CD4-positive, alpha-beta T cell (primary cell): ENCODE measurements at regions not wholly inside any gene's neighbourhood (a gene's known extent, or its start where the extent isn't known, plus 50 kb on each side); places are given as distances from the start of the nearest gene placed in this dataset.

Experiments
- ATAC-seq: fragments of 200-7000 bp; cut with Tn5 transposase; one replicate; pipeline ENCODE4 v1.10.0; 2022; ENCODE audit warnings: mild to moderate bottlenecking; ENCODE audit not compliant: poor library complexity
- CTCF ChIA-PET: fragments of 350-600 bp; sonication (Branson Sonifier 250); formaldehyde crosslinking; loops from one replicate; lab custom pipeline; 2021; ENCODE audit warnings: antibody characterized with exemption, inconsistent platforms; lab: Charles Lee
- POLR2A ChIA-PET: fragments of 350-600 bp; sonication (Branson Sonifier 250); formaldehyde crosslinking; loops from one replicate; lab custom pipeline; 2021; ENCODE audit warnings: antibody characterized with exemption, inconsistent platforms; lab: Charles Lee
- DNase-seq, 14 experiments: peaks; one replicate each; pipeline ENCODE4 v3.0.0-alpha.2; 2013 to 2020; ENCODE audit warnings: mixed read lengths in 2 of 14
- H3K27ac ChIP-seq, 2 donors: one replicate each; pipeline versions ENCODE4 v1.5.1 to v1.7.0; 2013; ENCODE audit warnings: low read length in 2 of 2, low read depth in 1 of 2, mild to moderate bottlenecking in 1 of 2
- H3K27me3 ChIP-seq, 2 experiments: 1 replicate in 1 of 2; 2 replicates in 1 of 2; pipeline versions ENCODE4 v1.6.1 to v1.7.0; 2013; ENCODE audit warnings: low read length in 2 of 2, control low read depth in 1 of 2, mild to moderate bottlenecking in 1 of 2, moderate library complexity in 1 of 2; ENCODE audit not compliant: insufficient read depth in 2 of 2, control insufficient read depth in 1 of 2
- H3K36me3 ChIP-seq: one replicate; pipeline ENCODE4 v1.6.1; 2013; ENCODE audit warnings: low read length, control low read depth; ENCODE audit not compliant: insufficient read depth
- H3K4me1 ChIP-seq: one replicate; pipeline ENCODE4 v1.6.1; 2013; ENCODE audit warnings: low read length, control low read depth; ENCODE audit not compliant: insufficient read depth
- H3K4me3 ChIP-seq: one replicate; pipeline ENCODE4 v1.5.1; 2013; ENCODE audit warnings: mild to moderate bottlenecking, low read length, moderate library complexity
- H3K9me3 ChIP-seq, 2 experiments: 1 replicate in 1 of 2; 2 replicates in 1 of 2; pipeline versions ENCODE4 v1.6.1 to v1.7.0; 2013; ENCODE audit warnings: low read length in 2 of 2, mild to moderate bottlenecking in 2 of 2, control low read depth in 1 of 2, moderate library complexity in 1 of 2; ENCODE audit not compliant: control insufficient read depth in 1 of 2, insufficient read depth in 1 of 2
- H3K27ac Mint-ChIP-seq: one replicate; pipeline ENCODE4 v1.8.0; 2020; ENCODE audit warnings: mixed read lengths
- H3K27me3 Mint-ChIP-seq: one replicate; pipeline ENCODE4 v1.8.0; 2021; ENCODE audit warnings: mixed read lengths
- H3K36me3 Mint-ChIP-seq: one replicate; pipeline ENCODE4 v1.8.0; 2021; ENCODE audit warnings: low read depth, mixed read lengths
- H3K4me1 Mint-ChIP-seq: one replicate; pipeline ENCODE4 v1.8.0; 2021; ENCODE audit warnings: low read depth, mixed read lengths
- H3K4me3 Mint-ChIP-seq: one replicate; pipeline ENCODE4 v1.8.0; 2020; ENCODE audit warnings: mild to moderate bottlenecking, mixed read lengths
- H3K9me3 Mint-ChIP-seq: one replicate; pipeline ENCODE4 v1.8.0; 2020; ENCODE audit warnings: mixed read lengths
- CTCF ChIP-seq: fragments of 200-600 bp; IDR thresholded peaks from one replicate; pipeline ENCODE4 v1.8.0; 2022; ENCODE audit warnings: antibody characterized with exemption, mild to moderate bottlenecking
- intact Hi-C, 2 experiments: fragments of 100-400 bp; cut with DNase I in 1 of 2; cut with micrococcal nuclease in 1 of 2; formaldehyde crosslinking; loops; one replicate each; pipeline versions ENCODE4 v1.15.1 to v1.9.0; 2023 to 2025; cut with DNase I, micrococcal nuclease

- DNase-seq (no peak), ATAC-seq (no peak)
- Histone ChIP-seq H3K4me1 (no peaks in the 10 kb centered on the region), H3K9me3 (no peaks in the 10 kb centered on the region), H3K4me3 (no peak overlapping the region), H3K27me3 (no peaks in the 10 kb centered on the region), H3K36me3 (no peaks in the 10 kb centered on the region), H3K27ac (no peak overlapping the region)
- H3K27ac Mint-ChIP-seq = no peak overlapping the region
- intact Hi-C loops = no loop called here
- peaks cover 5% of the 10 kb centered on the region for H3K27me3 Mint-ChIP-seq
- CTCF ChIA-PET = no interaction called here
- H3K9me3 Mint-ChIP-seq = peaks cover 4% of the 10 kb centered on the region
- no peaks in the 10 kb centered on the region for H3K4me1 Mint-ChIP-seq
- TF ChIP-seq CTCF = no peak
- H3K4me3 Mint-ChIP-seq = no peak overlapping the region
- POLR2A ChIA-PET = no interaction called here
- no peaks in the 10 kb centered on the region for H3K36me3 Mint-ChIP-seq
These were observed 85.9 kb downstream of the ACTBL2 start for GRCh38 chr5:57396701-57397100.

- no peaks in the 10 kb centered on the region for H3K27me3 ChIP-seq
- DNase-seq (no peak), ATAC-seq (no peak)
- intact Hi-C loops = no loop called here
- H3K9me3 ChIP-seq = no peaks in the 10 kb centered on the region
- Mint-ChIP-seq H3K27me3 (no peaks in the 10 kb centered on the region), H3K9me3 (peaks cover 4% of the 10 kb centered on the region), H3K4me3 (no peak overlapping the region), H3K4me1 (no peaks in the 10 kb centered on the region), H3K36me3 (no peaks in the 10 kb centered on the region), H3K27ac (no peak overlapping the region)
- ChIA-PET CTCF (no interaction called here), POLR2A (no interaction called here)
- H3K36me3 ChIP-seq = no peaks in the 10 kb centered on the region
- no peaks in the 10 kb centered on the region for H3K4me1 ChIP-seq
- no peak overlapping the region for H3K4me3 ChIP-seq
- TF ChIP-seq CTCF = no peak
- no peak overlapping the region for H3K27ac ChIP-seq
These were observed 88.0 kb downstream of the ACTBL2 start for GRCh38 chr5:57394421-57395210.

GRCh38 chr5:57386958-57387357 is 95.7 kb downstream of the ACTBL2 start:
- no peaks in the 10 kb centered on the region for H3K9me3 ChIP-seq
- Mint-ChIP-seq H3K36me3 (no peaks in the 10 kb centered on the region), H3K4me1 (peaks cover 11% of the 10 kb centered on the region), H3K9me3 (peaks cover 2% of the 10 kb centered on the region), H3K27me3 (no peaks in the 10 kb centered on the region), H3K27ac (no peak overlapping the region), H3K4me3 (no peak overlapping the region)
- no peak for ATAC-seq
- TF ChIP-seq CTCF = no peak
- no peak overlapping the region for H3K4me3 ChIP-seq
- CTCF ChIA-PET = no interaction called here
- DNase-seq = no peak
- POLR2A ChIA-PET = no interaction called here
- no peaks in the 10 kb centered on the region for H3K36me3 ChIP-seq
- no peak overlapping the region for H3K27ac ChIP-seq
- peaks cover 5% of the 10 kb centered on the region for H3K4me1 ChIP-seq
- H3K27me3 ChIP-seq = no peaks in the 10 kb centered on the region
- intact Hi-C loops = no loop called here
